GM23338 (cell line): ENCODE measurements at regions not wholly inside any gene's neighbourhood (a gene's known extent, or its start where the extent isn't known, plus 50 kb on each side); places are given as distances from the start of the nearest gene placed in this dataset.

Experiments used
- ATAC-seq: fragments of 200-7000 bp; cut with Tn5 transposase; 3 replicates; pipeline ENCODE4 v1.9.1; 2020
- DNase-seq: peaks from one replicate; pipeline ENCODE4 v3.0.0-alpha.2; 2015; ENCODE audit warnings: low spot score
- H2AFZ ChIP-seq: fragments of 200-600 bp; sonication (generic); 2 replicates; pipeline ENCODE4 v1.8.0; 2016; ENCODE audit warnings: antibody characterized with exemption, mild to moderate bottlenecking, moderate library complexity
- H3F3A ChIP-seq: fragments of 200-600 bp; sonication (generic); replicated peaks from 2 replicates; pipeline ENCODE4 v1.8.0; 2017; ENCODE audit warnings: antibody characterized with exemption, mixed run types, low read depth
- H3K27ac ChIP-seq: fragments of 200-600 bp; sonication (generic); 2 replicates; pipeline ENCODE4 v1.6.1; 2016; ENCODE audit warnings: low read depth
- H3K27me3 ChIP-seq: fragments of 200-600 bp; sonication (generic); 2 replicates; pipeline ENCODE4 v1.8.0; 2016; ENCODE audit warnings: mild to moderate bottlenecking, mixed run types, moderate library complexity; ENCODE audit not compliant: insufficient read depth
- H3K36me3 ChIP-seq: fragments of 200-600 bp; sonication (generic); 2 replicates; pipeline ENCODE4 v1.8.0; 2016; ENCODE audit warnings: mild to moderate bottlenecking; ENCODE audit not compliant: insufficient read depth
- H3K4me1 ChIP-seq: fragments of 200-600 bp; sonication (generic); 2 replicates; pipeline ENCODE4 v1.8.0; 2016; ENCODE audit warnings: mild to moderate bottlenecking, moderate library complexity; ENCODE audit not compliant: insufficient read depth
- H3K4me2 ChIP-seq: fragments of 200-600 bp; sonication (generic); 2 replicates; pipeline ENCODE4 v1.7.1; 2017; ENCODE audit warnings: mixed run types
- H3K4me3 ChIP-seq: fragments of 200-600 bp; sonication (generic); 2 replicates; pipeline ENCODE4 v1.6.1; 2016; ENCODE audit warnings: mixed run types
- H3K79me2 ChIP-seq: fragments of 200-600 bp; sonication (generic); replicated peaks from 2 replicates; pipeline ENCODE4 v1.8.0; 2017; ENCODE audit warnings: mild to moderate bottlenecking; ENCODE audit not compliant: insufficient read depth
- H3K9me2 ChIP-seq: fragments of 200-600 bp; sonication (generic); 2 replicates; pipeline ENCODE4 v1.8.0; 2017; ENCODE audit not compliant: insufficient read depth
- H4K20me1 ChIP-seq: fragments of 200-600 bp; sonication (generic); replicated peaks from 2 replicates; pipeline ENCODE4 v1.8.0; 2017; ENCODE audit warnings: mild to moderate bottlenecking; ENCODE audit not compliant: insufficient read depth
- H3K27ac Mint-ChIP-seq: 2 replicates; pipeline ENCODE4 v1.8.0; 2020; ENCODE audit warnings: inconsistent platforms, mild to moderate bottlenecking, moderate library complexity, mixed read lengths
- H3K27me3 Mint-ChIP-seq: 3 replicates; pipeline ENCODE4 v1.8.0; 2022; ENCODE audit warnings: low read depth, mild to moderate bottlenecking, moderate library complexity, mixed read lengths, inconsistent platforms; ENCODE audit not compliant: insufficient read depth, poor library complexity
- H3K36me3 Mint-ChIP-seq: 3 replicates; pipeline ENCODE4 v1.8.0; 2021; ENCODE audit warnings: low read depth, mild to moderate bottlenecking, inconsistent platforms, moderate library complexity, mixed read lengths
- H3K4me1 Mint-ChIP-seq: 3 replicates; pipeline ENCODE4 v1.8.0; 2020; ENCODE audit warnings: mild to moderate bottlenecking, inconsistent platforms, mixed read lengths
- H3K4me3 Mint-ChIP-seq: 3 replicates; pipeline ENCODE4 v1.8.0; 2021; ENCODE audit warnings: moderate library complexity, mild to moderate bottlenecking, inconsistent platforms, mixed read lengths
- H3K9me3 Mint-ChIP-seq: 3 replicates; pipeline ENCODE4 v1.8.0; 2020; ENCODE audit warnings: moderate library complexity, mild to moderate bottlenecking, inconsistent platforms, mixed read lengths
- CREB1 ChIP-seq: fragments of 250-450 bp; sonication (Bioruptor Pico); IDR thresholded peaks from 2 replicates; pipeline ENCODE4 v1.5.0; 2020; ENCODE audit warnings: low read depth, mild to moderate bottlenecking, moderate library complexity
- EZH2 ChIP-seq: fragments of 200-600 bp; sonication (generic); IDR thresholded peaks from one replicate; pipeline ENCODE4 v1.8.0; 2017; ENCODE audit warnings: antibody characterized with exemption, mild to moderate bottlenecking, low read depth; ENCODE audit not compliant: unreplicated experiment
- EZH2phosphoT487 ChIP-seq: fragments of 200-600 bp; sonication (generic); IDR thresholded peaks from one replicate; pipeline ENCODE4 v1.8.1; 2018; ENCODE audit warnings: antibody characterized with exemption; ENCODE audit not compliant: unreplicated experiment
- NANOG ChIP-seq: IDR thresholded peaks from 2 replicates; pipeline ENCODE4 v1.6.1; 2016; ENCODE audit warnings: antibody characterized with exemption, borderline replicate concordance
- POLR2AphosphoS5 ChIP-seq: IDR thresholded peaks from 2 replicates; pipeline ENCODE4 v1.6.1; 2016; ENCODE audit warnings: antibody characterized with exemption, low read depth
- REST ChIP-seq: IDR thresholded peaks from one replicate; pipeline ENCODE4 v1.6.1; 2018; ENCODE audit warnings: antibody characterized with exemption; ENCODE audit not compliant: unreplicated experiment
- STAT1 ChIP-seq: IDR thresholded peaks from one replicate; pipeline ENCODE4 v1.6.1; 2016; ENCODE audit warnings: antibody characterized with exemption; ENCODE audit not compliant: unreplicated experiment
- ZNF114 ChIP-seq: fragments of 250-450 bp; sonication (Bioruptor Pico); IDR thresholded peaks from 2 replicates; pipeline ENCODE4 v1.5.0; 2020; ENCODE audit warnings: mild to moderate bottlenecking, moderate library complexity
- ZNF462 ChIP-seq: fragments of 250-450 bp; sonication (Bioruptor Pico); IDR thresholded peaks from 2 replicates; pipeline ENCODE4 v1.5.0; 2020; ENCODE audit warnings: mild to moderate bottlenecking, moderate library complexity
- TF ChIP-seq, protein P1 (sequence below), 2 experiments: fragments of 200-600 bp in 1 of 2; sonication (generic) in 1 of 2; conservative IDR thresholded peaks; 2 replicates each; pipeline versions ENCODE4 v1.5.1 to v1.6.1; 2016 to 2017; ENCODE audit warnings: antibody characterized with exemption in 2 of 2, low read depth in 2 of 2, mild to moderate bottlenecking in 2 of 2, moderate library complexity in 1 of 2

- Histone ChIP-seq H3K4me2 (no peak overlapping the region), H3K36me3 (no peaks in the 10 kb centered on the region), H3K27ac (no peak overlapping the region), H4K20me1 (no peaks in the 10 kb centered on the region), H2AFZ (no peak overlapping the region), H3K79me2 (no peaks in the 10 kb centered on the region), H3K4me1 (peaks cover 7% of the 10 kb centered on the region; the same call in 1 of the 2 replicates), H3F3A (no peaks in the 10 kb centered on the region), H3K4me3 (no peak overlapping the region), H3K9me2 (peaks cover 11% of the 10 kb centered on the region; the same call in 1 of the 2 replicates), H3K27me3 (no peaks in the 10 kb centered on the region)
- Mint-ChIP-seq H3K27me3 (peaks cover 3% of the 10 kb centered on the region), H3K9me3 (no peaks in the 10 kb centered on the region; the same call in 2 of the 3 replicates), H3K4me3 (no peak overlapping the region), H3K4me1 (peaks cover 17% of the 10 kb centered on the region), H3K36me3 (no peaks in the 10 kb centered on the region), H3K27ac (no peak overlapping the region)
- no peak for ATAC-seq
- DNase-seq = no peak
- TF ChIP-seq STAT1 = no peak
- TF ChIP-seq EZH2phosphoT487 = no peak
- TF ChIP-seq NANOG = no peak
- TF ChIP-seq POLR2AphosphoS5 = no peak
- no peak for TF ChIP-seq CREB1 (CRISPR knock-in tag)
- TF ChIP-seq, protein P1, sequence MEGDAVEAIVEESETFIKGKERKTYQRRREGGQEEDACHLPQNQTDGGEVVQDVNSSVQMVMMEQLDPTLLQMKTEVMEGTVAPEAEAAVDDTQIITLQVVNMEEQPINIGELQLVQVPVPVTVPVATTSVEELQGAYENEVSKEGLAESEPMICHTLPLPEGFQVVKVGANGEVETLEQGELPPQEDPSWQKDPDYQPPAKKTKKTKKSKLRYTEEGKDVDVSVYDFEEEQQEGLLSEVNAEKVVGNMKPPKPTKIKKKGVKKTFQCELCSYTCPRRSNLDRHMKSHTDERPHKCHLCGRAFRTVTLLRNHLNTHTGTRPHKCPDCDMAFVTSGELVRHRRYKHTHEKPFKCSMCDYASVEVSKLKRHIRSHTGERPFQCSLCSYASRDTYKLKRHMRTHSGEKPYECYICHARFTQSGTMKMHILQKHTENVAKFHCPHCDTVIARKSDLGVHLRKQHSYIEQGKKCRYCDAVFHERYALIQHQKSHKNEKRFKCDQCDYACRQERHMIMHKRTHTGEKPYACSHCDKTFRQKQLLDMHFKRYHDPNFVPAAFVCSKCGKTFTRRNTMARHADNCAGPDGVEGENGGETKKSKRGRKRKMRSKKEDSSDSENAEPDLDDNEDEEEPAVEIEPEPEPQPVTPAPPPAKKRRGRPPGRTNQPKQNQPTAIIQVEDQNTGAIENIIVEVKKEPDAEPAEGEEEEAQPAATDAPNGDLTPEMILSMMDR (conservative IDR thresholded peaks at IDR 0.05; ENCODE audit: low read depth in 2 of 2) = no peak
- TF ChIP-seq ZNF462 (CRISPR knock-in tag) = no peak
- no peak for TF ChIP-seq REST
- TF ChIP-seq ZNF114 = no peak
- TF ChIP-seq EZH2 = no peak
Measured at GRCh38 chr11:133601641-133602040, 69.3 kb upstream of the OPCML start.
